GM21576 (cell line): ENCODE measurements at regions not wholly inside any gene's neighbourhood (a gene's known extent, or its start where the extent isn't known, plus 50 kb on each side); places are given as distances from the start of the nearest gene placed in this dataset.

ENCODE experiments used
- ATAC-seq: cut with Tn5 transposase; IDR thresholded peaks from one replicate; pipeline ENCODE4 v1.9.1; 2021; ENCODE audit warnings: mild to moderate bottlenecking, moderate library complexity; ENCODE audit not compliant: unreplicated experiment

GRCh38 chr4:184310881-184311709 is 93.4 kb upstream of the ENPP6 start:
- no peak for ATAC-seq

GRCh38 chr4:184310171-184310567 is 92.5 kb upstream of the ENPP6 start:
- no peak for ATAC-seq

GRCh38 chr4:184309241-184310170 is 91.8 kb upstream of the ENPP6 start:
- no peak for ATAC-seq

GRCh38 chr4:184306949-184307348 is 89.3 kb upstream of the ENPP6 start:
- no peak for ATAC-seq

GRCh38 chr4:184306470-184306869 is 88.8 kb upstream of the ENPP6 start:
- ATAC-seq, result no peak

- no peak for ATAC-seq
Observed at GRCh38 chr4:184300816-184301215, 83.1 kb upstream of the ENPP6 start.

GRCh38 chr4:184298254-184298653 is 80.6 kb upstream of the ENPP6 start:
- no peak for ATAC-seq

- no peak for ATAC-seq
Observed at GRCh38 chr4:184295206-184295605, 77.5 kb upstream of the ENPP6 start.

- no peak for ATAC-seq
Observed at GRCh38 chr4:184294606-184295133, 77.0 kb upstream of the ENPP6 start.

GRCh38 chr4:184293552-184293951 is 75.9 kb upstream of the ENPP6 start:
- no peak for ATAC-seq

- no peak for ATAC-seq
Observed at GRCh38 chr4:184292877-184293276, 75.2 kb upstream of the ENPP6 start.

GRCh38 chr4:184292465-184292867 is 74.8 kb upstream of the ENPP6 start:
- ATAC-seq, result no peak

- ATAC-seq, result no peak
Observed at GRCh38 chr4:184289179-184289535, 71.5 kb upstream of the ENPP6 start.

- peak; percentile 65 for ATAC-seq
Observed at GRCh38 chr4:184288451-184289178, 70.9 kb upstream of the ENPP6 start.

GRCh38 chr4:184287697-184288255 is 70.1 kb upstream of the ENPP6 start:
- ATAC-seq, result no peak

- ATAC-seq, result no peak
Observed at GRCh38 chr4:184286358-184286757, 68.7 kb upstream of the ENPP6 start.

GRCh38 chr4:184284742-184285141 is 67.1 kb upstream of the ENPP6 start:
- no peak for ATAC-seq

- no peak for ATAC-seq
Observed at GRCh38 chr4:184284336-184284690, 66.6 kb upstream of the ENPP6 start.

- no peak for ATAC-seq
Observed at GRCh38 chr4:184283659-184284335, 66.1 kb upstream of the ENPP6 start.
